ENCODE measurements at regions not wholly inside any gene's neighbourhood (a gene's known extent, or its start where the extent isn't known, plus 50 kb on each side); places are given as distances from the start of the nearest gene placed in this dataset.
"Not testable (repeated sequence)": the region's sequence is repeated elsewhere in the genome, so short reads cannot be mapped to it uniquely, and the experiment has no call there.

- no peak for DNase-seq
Measured at GRCh38 chr5:136738829-136739228, 373.5 kb upstream of the TRPC7 start.

DNA sequence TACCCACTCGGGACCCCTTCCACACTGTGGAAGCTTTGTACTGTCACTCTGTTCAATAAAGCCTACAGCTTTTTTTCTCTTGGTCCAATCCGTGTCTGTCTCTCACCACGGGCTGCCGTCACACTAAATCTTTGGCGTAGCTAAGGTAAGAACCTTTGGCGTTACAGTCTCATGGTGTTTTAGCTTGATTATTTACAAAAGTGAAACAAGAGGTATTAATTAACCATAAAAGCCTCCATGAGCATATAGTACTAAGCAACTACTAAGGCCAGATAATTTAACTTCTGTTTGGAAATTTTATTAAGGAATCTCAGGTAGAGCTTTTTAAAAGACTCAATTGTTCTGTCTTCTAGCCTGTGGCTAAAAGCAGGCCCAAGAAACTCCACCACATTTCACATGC lies 370.7 kb upstream of the TRPC7 start:
- DNase-seq: no peak

- DNase-seq: not testable (repeated sequence)
Measured at GRCh38 chr5:136735611-136736010, 370.3 kb upstream of the TRPC7 start.

DNA sequence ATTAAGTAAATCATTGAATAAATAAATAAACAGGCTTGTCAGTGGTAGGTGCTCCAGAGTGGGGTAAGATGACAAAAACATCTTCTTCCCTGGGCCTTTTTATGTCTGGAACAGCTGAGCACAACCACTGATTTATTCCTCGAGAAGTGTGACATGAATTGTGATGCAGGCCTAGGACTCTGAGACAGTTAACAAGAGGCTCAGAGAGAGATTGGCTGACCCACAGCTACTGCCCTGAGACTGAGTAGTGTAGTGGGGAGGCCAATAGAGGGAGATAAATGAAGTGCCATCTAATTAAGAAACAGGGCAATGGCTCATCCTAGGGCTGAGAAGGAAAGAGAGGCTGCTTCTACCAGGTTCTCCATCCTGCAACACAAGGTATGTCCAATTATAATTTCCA lies 369.3 kb upstream of the TRPC7 start:
- no peak for DNase-seq

GRCh38 chr5:136732751-136733150 lies 367.4 kb upstream of the TRPC7 start:
- no peak for DNase-seq

GRCh38 chr5:136731241-136731900 lies 366.0 kb upstream of the TRPC7 start:
- no peak for DNase-seq

DNA sequence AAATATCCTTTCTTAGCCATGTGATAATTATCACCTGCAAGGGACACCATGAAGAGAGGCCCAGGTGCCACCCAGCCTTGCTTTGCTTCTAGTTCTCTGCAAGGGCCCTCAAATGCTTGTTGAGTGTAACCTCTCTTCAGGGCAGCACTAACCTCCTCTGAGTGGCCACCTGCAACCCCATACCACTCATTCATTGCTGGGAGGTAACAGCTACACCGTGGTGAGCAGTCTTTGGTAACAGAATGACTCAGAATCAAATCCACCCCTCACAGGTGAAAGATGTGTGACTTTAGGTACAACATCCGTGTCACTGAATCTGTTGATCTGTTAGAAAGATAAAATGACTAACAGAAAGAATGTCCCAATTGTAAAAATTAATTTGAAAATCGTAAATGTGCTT lies 365.1 kb upstream of the TRPC7 start:
- DNase-seq: no peak

GRCh38 chr5:136729901-136730355 lies 364.6 kb upstream of the TRPC7 start:
- DNase-seq: no peak

DNA sequence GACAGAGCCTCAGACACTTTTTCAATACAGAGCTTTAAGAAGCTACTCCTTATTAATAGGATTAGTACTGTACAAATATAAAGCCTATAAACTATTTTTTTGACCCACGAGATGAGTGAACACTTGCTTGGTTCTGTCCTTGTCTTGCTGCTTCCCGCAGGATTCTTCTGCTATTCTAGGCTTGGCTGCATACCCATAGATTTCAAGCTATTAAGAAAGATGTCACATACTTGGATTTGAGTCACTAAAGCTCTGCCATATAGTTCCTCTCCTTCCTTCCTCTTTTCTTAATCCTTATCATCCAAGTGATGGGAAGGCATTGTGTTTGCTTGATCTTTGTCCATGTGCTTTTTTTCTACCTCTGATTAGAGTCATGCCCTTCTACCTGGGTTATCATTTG lies 361.2 kb upstream of the TRPC7 start:
- no peak for DNase-seq

DNA sequence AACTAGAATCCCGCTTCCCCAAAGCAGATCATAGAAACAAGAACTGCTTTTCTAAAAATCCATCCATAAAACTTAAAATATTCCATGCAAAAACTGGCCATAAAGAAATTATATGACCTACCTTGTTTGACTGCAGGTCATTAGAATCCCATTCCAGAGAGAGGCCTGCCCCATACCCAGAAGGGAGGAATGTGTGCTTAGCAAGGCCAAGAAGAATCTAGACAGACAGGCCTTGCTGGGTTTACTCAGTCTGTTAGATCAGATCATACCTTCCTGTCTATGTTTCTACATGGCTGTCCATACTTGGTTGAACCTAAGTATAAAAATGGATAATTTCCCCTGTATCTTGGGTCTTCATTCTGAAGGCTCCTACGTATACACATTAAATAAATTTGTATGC lies 358.8 kb upstream of the TRPC7 start:
- no peak for DNase-seq

- no peak for DNase-seq
Measured at GRCh38 chr5:136722581-136722980, 357.2 kb upstream of the TRPC7 start.

- no peak for DNase-seq
Measured at GRCh38 chr5:136722086-136722485, 356.7 kb upstream of the TRPC7 start.

- no peak for DNase-seq
Measured at GRCh38 chr5:136720674-136721073, 355.3 kb upstream of the TRPC7 start.

GRCh38 chr5:136717917-136718316 lies 352.6 kb upstream of the TRPC7 start:
- no peak for DNase-seq

DNA sequence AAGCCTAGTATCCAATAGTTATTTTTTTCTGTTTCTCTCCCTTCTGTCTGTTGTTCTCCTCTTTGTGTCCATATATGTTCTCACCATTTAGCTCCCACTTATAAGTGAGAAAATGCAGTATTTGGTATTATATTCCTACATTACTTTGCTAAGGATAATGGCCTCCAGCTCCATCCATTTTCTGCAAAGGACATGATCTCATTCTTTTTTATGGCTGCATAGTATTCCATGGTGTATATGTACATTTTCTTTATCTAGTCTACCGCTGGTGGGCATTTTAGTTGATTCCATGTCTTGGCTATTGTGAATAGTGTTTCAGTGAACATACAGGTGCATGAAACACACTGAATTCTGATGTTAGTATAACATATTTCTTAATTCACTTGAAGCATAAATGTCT lies 348.9 kb upstream of the TRPC7 start:
- DNase-seq: no peak

DNA sequence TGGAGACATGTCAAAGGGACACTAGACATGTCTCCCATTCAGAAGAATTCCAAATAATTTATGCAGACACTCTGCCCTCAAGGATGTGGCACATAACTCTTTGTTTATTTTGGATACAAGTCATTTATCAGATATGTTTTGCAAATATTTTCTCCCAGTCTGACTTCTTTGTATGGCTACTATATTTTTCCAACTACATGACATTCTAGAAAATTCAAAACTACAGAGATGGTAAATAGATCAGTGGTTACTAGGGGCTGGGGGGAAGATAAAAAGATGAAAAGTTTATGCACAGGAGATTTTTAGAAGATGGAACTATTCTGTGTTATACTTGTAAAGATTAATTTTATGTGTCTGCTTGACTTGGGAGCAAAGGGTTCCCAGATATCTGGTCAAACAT lies 347.3 kb upstream of the TRPC7 start:
- no peak for DNase-seq

GRCh38 chr5:136710834-136711233 lies 345.5 kb upstream of the TRPC7 start:
- DNase-seq: no peak

GRCh38 chr5:136703706-136704105 lies 338.4 kb upstream of the TRPC7 start:
- DNase-seq: no peak

GRCh38 chr5:136703036-136703435 lies 337.7 kb upstream of the TRPC7 start:
- no peak for DNase-seq

GRCh38 chr5:136701191-136701590 lies 335.8 kb upstream of the TRPC7 start:
- DNase-seq: no peak

GRCh38 chr5:136699651-136700050 lies 334.3 kb upstream of the TRPC7 start:
- DNase-seq: no peak

DNA sequence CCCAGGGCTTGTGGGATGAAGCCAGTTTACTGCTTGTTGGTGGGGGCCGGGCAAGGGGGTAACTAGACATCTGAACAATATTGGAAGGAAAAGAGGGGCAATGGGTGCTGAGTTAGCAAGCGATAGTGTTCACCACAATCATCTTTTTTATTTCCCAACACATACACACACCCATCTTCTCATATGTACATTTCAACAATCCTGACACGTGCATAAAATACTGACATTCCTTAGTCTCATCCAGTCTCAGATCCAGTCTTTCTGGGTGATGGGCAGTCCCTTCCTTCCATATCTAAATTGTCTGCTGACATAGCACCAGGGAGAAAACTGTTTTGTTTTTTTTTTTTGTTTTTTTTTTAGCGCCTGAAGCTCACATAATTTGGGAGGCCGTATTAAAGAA lies 333.6 kb upstream of the TRPC7 start:
- no peak for DNase-seq

GRCh38 chr5:136694258-136694657 lies 328.9 kb upstream of the TRPC7 start:
- no peak for DNase-seq

- no peak for DNase-seq
Measured at GRCh38 chr5:136689552-136689951, 324.2 kb upstream of the TRPC7 start.

DNA sequence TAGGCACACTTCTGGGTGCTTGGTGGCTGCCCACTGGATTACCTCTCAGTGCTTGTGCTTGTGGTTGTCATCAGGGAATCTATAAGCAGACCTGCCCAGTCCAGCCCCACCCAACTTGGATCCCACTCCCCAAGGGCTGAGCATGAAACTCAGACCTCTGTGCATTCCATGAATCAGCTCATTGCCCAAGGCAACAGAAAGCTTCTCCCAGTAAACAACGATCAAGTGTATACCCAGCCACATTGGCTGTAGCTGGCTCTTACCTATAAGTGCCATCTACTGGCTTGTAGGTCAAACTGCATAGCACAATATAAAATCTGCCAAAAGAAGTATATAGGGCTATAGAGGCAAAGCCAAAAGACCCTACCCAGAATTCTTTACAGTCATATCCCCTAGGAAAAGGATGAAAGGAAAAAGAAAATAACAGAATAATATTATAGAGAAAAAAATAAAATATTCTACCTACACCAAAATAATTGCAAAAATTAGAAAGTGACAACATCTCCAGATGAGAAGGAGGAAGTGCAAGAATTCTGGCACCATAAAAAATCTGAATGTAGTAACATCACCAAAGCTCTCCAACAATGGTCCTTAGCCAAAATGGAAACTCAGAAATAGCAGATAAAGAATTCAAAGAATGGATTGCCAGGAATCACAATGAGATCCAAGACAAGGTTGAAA lies 321.0 kb upstream of the TRPC7 start:
- DNase-seq: no peak
